GM19463 (cell line): ENCODE measurements at regions not wholly inside any gene's neighbourhood (a gene's known extent, or its start where the extent isn't known, plus 50 kb on each side); places are given as distances from the start of the nearest gene placed in this dataset.

Experiments used
- ATAC-seq: cut with Tn5 transposase; IDR thresholded peaks from one replicate; pipeline ENCODE4 v1.9.1; 2021; ENCODE audit warnings: mild to moderate bottlenecking, moderate library complexity; ENCODE audit not compliant: unreplicated experiment

DNA sequence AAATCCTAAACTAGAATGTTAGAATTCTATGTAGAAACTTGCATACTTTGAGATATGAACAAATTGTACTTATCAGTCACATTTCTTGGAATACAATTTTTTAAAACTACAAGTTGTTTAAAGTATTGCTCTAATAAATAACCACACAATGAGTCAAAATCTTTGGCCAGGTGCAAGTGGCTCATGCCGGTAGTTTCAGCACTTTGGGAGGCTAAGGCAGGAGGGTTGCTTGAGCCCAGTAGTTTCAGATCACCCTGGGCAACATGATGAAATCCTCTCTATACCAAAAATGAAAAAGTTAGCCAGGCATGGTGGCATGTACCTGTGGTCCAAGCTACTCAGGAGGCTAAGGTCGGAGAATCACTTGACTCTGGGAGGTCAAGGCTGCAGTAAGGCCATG is 257.8 kb downstream of the COX7C start:
- no peak for ATAC-seq

GRCh38 chr5:86878250-86878649 is 260.5 kb downstream of the COX7C start:
- ATAC-seq: no peak

DNA sequence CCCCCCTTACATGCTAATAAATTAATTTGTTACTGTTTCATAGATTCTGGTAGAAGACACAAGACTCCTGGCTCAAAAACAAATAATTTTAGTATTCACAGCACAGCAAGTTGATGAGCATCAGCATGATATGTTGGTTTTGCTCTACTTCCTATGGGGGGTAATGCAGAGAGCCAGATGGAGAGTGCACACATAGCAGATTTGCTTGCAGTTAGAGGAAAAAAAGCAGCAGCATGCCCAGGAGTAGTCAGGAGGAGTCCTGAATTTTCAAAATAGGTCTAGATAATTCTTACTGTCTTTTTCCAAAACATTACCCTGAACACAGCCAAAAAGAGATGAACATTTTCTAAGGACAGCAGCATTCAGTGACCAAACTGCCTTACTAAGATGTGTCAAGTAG is 261.3 kb downstream of the COX7C start:
- ATAC-seq: no peak

DNA sequence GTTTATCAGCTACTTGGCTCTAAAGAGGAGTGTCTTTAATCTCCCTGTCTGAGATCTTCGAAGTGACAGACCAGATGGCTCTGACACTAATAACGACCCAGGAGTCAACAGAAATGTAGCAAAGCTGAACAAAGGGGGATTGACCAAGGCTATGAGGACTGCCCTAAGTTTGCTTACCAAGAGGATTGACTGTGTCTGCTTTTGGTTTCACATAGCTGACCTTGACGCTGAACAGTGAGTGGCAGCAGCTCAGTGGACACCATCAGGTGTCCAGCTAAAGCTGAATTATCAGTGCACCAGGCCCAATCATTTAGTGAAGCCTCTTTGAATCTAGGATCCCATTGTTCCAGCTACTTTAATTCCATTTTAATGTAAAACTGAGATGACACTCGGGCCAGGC is 262.6 kb downstream of the COX7C start:
- ATAC-seq: no peak

DNA sequence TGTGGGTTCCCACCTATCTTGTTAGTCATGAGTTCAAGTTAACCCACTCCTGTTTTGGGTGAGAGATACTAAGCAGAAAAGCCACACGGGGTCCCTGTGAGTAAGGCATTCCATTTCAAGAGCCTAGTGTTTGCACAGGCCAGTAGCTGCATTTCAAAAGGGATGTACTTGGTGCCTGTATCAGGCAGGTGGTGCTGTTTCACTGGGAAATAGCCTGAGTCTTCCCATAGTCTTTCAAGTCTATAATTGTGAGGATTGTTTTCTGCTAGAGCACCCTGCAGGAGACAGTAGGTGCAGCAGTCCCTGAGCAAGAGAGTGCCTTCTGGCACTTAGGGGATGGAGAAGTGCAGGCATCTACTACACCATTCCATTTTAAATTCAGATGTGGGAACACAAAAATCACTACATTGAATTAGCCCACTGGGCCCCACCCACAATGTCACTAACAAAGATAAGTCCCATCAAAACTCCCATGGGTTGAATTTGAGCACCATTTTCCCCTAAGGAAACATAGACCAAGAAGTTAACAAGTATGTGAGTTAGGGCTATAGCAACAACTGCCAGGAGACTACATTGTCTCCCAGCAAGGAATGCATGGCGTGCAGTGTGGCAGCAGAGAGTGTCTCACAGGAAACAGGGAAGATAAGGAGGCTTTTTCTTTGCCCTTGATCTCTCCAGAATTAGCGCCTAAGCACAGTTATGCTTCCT is 263.2 kb downstream of the COX7C start:
- peak; percentile 92 for ATAC-seq

DNA sequence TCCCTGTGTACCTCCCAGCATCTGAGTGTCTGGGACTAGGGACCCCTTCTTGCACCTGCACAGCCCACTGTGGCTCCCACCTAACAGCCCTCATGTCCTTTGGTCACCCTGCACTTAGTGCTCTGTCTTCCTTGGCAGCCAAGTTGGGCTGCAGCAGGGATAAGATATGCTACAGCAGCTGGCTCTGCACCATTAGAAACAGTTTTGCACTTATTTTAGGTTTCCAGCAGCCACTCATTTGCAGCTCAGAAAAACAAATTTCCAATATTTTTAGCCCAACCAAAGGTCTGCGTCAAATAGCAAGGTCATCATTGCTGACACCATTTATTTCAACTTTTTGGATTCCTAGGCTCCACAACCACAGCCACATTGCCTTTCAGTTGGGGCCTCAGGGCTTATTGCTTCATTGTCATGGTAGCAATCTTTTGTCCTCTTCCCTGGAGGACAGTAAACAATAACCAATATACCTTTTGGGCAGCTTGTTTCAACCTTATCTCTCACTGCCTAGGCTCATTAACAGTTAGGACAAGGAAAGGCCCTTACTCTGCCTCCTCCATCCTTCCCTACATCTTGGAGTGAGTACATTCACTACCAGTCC is 263.9 kb downstream of the COX7C start:
- no peak for ATAC-seq

DNA sequence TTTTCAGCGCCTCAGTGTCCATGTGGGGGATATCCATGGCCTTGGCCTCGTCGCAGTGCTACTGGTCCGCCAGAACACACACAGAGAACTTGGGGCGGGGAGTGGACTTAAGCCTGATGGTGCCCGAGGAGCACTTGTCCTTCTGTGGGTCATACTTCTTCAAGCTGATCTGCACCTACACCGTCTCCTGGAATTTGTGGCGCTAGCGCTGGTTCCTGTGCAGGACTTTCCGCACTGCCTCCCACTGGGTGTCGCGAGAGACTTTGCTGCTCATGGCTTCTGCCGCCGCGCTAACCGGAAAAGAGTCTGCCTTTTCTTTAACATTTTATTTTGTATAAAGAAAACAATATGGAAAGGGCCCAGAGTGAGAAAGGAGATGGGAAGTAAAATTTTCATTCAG is 266.9 kb downstream of the COX7C start:
- ATAC-seq: no peak

- no peak for ATAC-seq
These were observed 267.3 kb downstream of the COX7C start for GRCh38 chr5:86885011-86885410.

DNA sequence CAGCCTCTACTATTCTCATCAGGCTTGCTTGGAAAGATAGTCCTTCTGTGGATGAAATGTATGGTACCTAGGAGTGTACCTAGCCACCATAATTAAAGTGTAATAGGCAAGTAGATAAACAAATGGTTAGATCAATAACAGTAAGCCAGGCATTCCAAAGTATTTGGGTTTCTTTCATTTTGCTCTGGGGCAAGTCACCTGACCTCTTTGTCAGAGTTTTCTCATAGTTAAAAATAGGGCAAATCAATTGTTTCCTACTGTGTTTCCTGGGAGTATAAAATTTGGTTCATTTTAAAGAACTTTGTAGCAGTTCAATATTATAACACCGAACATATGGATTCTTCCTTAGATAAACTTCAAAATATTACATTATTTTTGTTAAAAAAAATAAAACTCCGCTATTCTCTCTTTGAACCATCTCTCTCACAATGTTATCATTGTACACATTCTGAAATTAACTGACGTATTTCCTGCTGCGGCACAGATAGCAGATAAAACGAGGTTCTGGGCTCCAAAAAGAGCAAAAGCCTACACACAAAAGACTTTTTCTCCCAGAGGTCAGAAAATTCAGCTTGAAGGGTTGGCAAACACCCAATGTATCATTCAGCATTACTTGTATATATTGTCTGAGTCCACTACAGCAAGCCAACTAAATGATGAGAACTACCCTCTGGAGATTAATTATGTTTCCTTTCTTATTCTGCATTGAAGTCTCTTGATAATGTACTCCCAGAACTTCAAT is 267.9 kb downstream of the COX7C start:
- ATAC-seq: no peak

DNA sequence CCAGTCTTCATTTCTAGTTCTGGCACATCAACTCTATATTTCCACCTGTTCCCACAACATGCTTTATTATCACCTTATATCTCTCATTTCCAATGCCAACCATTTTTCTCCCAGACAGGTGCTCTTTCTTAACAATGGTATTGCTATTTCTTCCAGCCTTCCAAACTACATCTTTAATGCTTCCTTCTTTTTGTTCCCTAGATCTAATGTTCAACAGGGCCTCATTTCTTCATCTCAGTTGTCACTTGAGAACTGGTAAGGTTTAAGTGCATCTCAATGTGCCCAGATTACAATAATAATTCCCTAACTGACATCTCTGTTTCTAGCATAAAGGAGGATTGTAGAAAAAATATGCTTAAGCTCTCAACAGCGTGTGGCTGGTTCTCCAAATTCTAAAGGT is 272.6 kb downstream of the COX7C start:
- ATAC-seq: no peak

GRCh38 chr5:86894056-86894455 is 276.3 kb downstream of the COX7C start:
- ATAC-seq: no peak

DNA sequence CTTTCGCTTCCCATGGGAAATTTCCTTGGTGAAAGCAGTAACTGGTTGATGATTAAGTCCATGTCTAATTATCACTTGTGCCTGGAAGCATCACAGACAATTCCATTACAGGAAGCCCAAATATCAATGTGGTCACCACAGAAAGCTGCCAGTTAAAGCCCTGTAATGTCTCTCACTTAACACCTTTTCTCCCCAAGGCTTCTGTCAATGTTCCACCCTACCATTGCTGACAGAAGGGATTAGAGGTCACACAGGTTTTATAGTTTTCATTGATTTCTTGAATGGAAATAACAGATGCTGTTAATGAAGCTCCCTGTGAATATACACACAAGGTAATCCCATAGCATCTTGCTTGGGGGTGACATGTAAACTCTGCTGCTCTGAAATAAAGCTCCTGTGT is 279.2 kb downstream of the COX7C start:
- ATAC-seq: no peak

DNA sequence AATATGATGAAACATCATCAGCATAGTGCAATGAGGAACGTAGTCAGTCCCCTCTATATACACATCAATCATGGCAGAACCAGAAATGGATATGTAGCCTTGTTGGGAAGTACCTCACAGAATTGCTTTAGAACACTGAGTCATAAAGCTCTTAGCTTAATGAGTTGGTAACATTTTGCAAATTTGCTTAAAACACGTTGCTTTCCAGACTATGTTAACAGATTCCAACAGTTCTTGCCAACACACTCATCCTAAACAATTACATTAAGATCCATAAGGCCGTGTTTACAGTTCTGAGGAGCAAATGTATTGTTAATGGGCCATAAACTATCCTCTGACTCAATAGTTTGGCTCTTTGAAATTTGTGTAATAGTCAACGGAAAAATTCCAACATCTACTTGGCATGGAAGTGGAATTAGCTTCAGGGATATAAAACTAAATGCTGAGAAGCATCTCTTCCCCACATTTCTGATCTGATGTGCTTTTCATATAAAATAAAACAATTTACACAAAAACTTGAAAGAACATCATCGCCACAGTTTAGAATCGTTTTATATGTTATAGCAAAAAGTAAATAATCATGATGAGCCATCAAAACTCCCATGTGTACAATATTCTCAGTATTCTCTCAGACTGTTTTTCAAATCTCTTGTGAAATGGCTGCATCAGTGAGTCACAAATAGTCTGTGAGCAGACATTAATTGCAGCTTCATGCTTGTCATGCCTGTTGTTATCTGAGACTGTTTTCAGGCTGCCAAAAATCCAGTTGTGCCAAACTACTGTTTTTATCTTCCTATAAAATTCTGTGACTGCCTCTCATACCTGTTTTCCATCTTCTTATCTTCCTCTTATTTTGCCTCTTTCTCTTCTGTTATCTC is 291.9 kb downstream of the COX7C start:
- ATAC-seq: no peak

- ATAC-seq: no peak
These were observed 299.4 kb downstream of the COX7C start for GRCh38 chr5:86917117-86917579.

DNA sequence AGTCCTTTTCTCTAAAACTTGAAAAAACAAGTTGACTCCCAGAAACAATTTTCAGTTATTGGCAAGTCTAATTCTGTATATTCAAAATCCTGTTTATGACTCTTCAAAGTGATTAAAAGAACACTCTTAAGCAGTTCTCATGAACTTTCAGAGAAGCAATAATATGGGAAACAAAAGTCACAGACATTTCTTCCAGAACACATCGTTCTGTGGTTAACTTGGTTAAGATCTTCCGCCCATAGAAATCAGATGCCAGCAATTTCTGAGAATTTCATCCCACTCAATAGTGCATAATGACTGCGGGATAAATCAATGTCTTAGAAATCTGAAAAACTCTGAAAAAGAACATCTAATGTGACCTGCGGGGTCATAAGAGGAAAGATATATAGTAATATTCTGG is 300.5 kb downstream of the COX7C start:
- no peak for ATAC-seq

- ATAC-seq: no peak
These were observed 308.3 kb downstream of the COX7C start for GRCh38 chr5:86926033-86926432.

DNA sequence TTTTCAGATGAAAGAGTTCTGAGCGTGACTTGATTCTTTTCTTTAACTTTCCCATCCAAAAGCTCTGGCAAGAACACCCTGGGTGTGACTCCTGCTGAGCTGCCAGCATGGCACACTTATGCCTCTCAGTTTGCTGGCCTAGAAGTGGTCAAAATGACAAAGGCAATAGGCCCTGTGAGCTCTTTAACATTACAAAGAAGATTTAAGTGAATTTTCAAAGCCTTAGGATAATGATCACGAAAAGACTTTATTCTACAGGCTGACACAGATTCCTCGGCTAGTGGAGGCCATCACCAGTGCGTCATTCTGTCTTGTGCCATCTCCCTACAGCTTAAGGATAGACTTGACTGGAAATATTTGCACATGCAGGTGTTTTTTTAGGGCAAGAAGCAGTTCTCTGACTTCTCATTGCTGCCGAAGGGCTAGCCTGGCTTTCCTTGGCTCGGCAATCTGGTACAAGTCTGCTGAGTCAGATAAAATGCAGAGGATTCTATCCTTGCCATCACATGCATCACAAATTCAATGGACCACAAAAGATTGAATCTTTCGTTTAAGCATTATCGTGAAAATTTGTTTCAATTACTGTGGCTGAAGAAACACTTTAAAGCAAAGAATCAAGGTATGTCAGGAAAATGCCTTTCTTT is 311.5 kb downstream of the COX7C start:
- ATAC-seq: no peak

DNA sequence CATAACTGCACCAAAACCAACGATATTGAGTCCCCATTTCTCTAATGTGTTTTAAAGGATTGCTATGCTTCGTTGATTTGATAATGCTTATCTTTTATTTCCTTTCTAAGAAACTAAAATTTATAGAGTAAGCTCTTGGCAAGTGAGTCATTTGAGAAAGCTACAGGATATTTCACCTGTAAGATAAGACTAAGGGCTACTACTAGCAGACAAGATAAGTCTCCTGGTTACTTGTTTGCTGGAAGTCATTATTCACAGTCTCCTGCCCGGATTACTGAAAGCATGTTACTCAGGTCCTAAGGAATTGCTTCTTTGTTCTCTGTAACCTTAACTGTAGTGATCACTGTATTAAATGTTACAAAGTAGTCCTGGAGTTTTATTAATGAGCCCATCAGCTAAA is 315.9 kb upstream of the RASA1 start:
- no peak for ATAC-seq

DNA sequence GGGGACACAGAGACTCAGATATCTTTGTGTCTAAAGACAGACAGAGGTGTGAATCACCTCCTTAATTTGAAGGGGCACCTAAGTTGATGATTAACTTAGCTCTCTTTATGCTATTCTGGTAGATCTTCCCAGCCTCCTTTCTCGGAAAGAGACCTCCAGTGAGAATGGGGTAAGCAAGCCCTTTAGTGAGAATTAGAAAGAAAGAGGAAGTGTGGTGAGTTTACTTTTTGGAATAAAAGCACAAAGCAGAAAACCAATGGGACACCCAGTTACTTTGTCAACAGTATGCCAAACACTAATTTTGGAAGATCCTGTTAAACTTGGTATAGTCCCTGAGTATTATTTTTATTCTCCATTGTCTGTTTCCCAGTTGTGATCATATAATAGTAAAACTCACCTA is 302.8 kb upstream of the RASA1 start:
- ATAC-seq: no peak

GRCh38 chr5:86968301-86968753 is 299.4 kb upstream of the RASA1 start:
- no peak for ATAC-seq

DNA sequence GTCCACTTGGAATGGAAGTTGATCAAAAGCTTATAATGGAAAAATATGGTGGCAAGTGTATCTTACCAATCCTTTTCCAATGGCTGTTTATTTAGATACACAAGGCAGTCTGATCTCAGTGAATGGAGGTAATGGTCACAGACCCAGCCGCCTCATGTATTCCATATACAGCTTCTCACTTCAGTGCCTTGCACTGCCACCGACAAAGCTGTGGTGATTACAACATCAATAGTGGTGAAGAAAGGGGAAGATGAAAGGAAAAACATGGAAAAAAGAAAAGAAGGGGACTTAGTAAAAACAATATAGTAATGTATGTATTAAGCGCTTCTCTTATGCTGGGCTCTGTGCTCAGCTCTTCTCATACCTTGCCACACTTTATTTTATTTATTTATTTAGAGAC is 297.3 kb upstream of the RASA1 start:
- ATAC-seq: no peak
